GM23248 (cell line): ENCODE measurements at regions not wholly inside any gene's neighbourhood (a gene's known extent, or its start where the extent isn't known, plus 50 kb on each side); places are given as distances from the start of the nearest gene placed in this dataset.
"Not testable (repeated sequence)": the region's sequence is repeated elsewhere in the genome, so short reads cannot be mapped to it uniquely, and the experiment has no call there.

Experiments
- EZH2 ChIP-seq: fragments of 200-600 bp; sonication (generic); IDR thresholded peaks from 2 replicates; pipeline ENCODE4 v1.6.1; 2018; ENCODE audit warnings: antibody characterized with exemption, mild to moderate bottlenecking; ENCODE audit not compliant: insufficient read depth, poor library complexity, severe bottlenecking
- EZH2phosphoT487 ChIP-seq: fragments of 200-600 bp; sonication (generic); IDR thresholded peaks from 2 replicates; pipeline ENCODE4 v1.6.1; 2018; ENCODE audit warnings: antibody characterized with exemption, moderate library complexity, mild to moderate bottlenecking, low read depth; ENCODE audit not compliant: insufficient read depth

DNA sequence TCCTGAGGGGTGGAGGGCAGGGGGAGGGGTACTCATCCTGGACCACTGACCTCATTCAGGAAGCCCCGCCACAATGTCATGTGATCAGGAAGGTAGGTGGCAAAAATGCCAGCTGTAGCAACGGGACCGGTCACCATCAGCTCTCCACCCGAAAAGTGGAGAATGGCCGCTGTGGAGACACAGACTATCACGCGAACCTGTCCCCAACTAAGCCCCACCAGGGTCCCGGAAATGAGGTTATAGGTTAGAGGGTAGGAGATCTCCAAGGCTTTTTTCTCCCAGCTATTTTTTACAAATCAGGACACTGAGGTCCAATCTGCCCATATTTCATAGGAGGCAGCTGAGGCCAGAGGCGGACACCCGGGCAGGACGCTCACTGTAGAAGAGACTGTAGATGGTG, 1966.9 kb downstream of the FOXD4L5 start:
- not testable (repeated sequence) for TF ChIP-seq EZH2, EZH2phosphoT487
